Spleen (tissue), 3 donors: ENCODE measurements at regions not wholly inside any gene's neighbourhood (a gene's known extent, or its start where the extent isn't known, plus 50 kb on each side); places are given as distances from the start of the nearest gene placed in this dataset.

Source experiments
- POLR2A ChIP-seq, 3 donors: fragments of 450-650 bp; IDR thresholded peaks; one replicate each; pipeline ENCODE4 v1.5.1; 2017; ENCODE audit warnings: antibody characterized with exemption in 3 of 3, mild to moderate bottlenecking in 1 of 3
- POLR2AphosphoS5 ChIP-seq, 3 donors: sonication (generic); formaldehyde crosslinking; IDR thresholded peaks; one replicate each; pipeline ENCODE4 v1.5.1; 2017; ENCODE audit warnings: antibody characterized with exemption in 3 of 3

GRCh38 chr7:46143421-46143820 is 222.3 kb upstream of the IGFBP3 start:
- TF ChIP-seq POLR2AphosphoS5 (IDR thresholded peaks at IDR 0.05) (no peak), POLR2A (IDR thresholded peaks at IDR 0.05) (no peak)
